WTC11 (cell line): ENCODE measurements at regions not wholly inside any gene's neighbourhood (a gene's known extent, or its start where the extent isn't known, plus 50 kb on each side); places are given as distances from the start of the nearest gene placed in this dataset.

Source experiments
- ATAC-seq: fragments of 200-7000 bp; cut with Tn5 transposase; 2 replicates; pipeline ENCODE4 v1.10.0; 2021; ENCODE audit warnings: mild to moderate bottlenecking, moderate library complexity
- CTCF ChIA-PET: fragments of 300-600 bp; sonication (Branson Sonifier 250); formaldehyde crosslinking; loops from one replicate; lab custom pipeline; 2021; ENCODE audit warnings: antibody characterized with exemption; lab: Charles Lee
- POLR2A ChIA-PET: fragments of 350-600 bp; sonication (Branson Sonifier 250); formaldehyde crosslinking; loops from one replicate; lab custom pipeline; 2021; ENCODE audit warnings: antibody characterized with exemption; lab: Charles Lee
- DNase-seq: peaks from one replicate; pipeline ENCODE4 v3.0.0; 2021; ENCODE audit warnings: low spot score
- H3K27ac Mint-ChIP-seq: 2 replicates; pipeline ENCODE4 v1.8.0; 2021; ENCODE audit warnings: mixed read lengths
- H3K27me3 Mint-ChIP-seq: 2 replicates; pipeline ENCODE4 v1.8.0; 2021; ENCODE audit warnings: low read depth, mild to moderate bottlenecking, moderate library complexity, mixed read lengths
- H3K36me3 Mint-ChIP-seq: 2 replicates; pipeline ENCODE4 v1.8.0; 2021; ENCODE audit warnings: mixed read lengths
- H3K4me1 Mint-ChIP-seq: 2 replicates; pipeline ENCODE4 v1.8.0; 2022; ENCODE audit warnings: mixed read lengths
- H3K4me3 Mint-ChIP-seq: 2 replicates; pipeline ENCODE4 v1.8.0; 2021; ENCODE audit warnings: mild to moderate bottlenecking, moderate library complexity, mixed read lengths
- H3K9me3 Mint-ChIP-seq: 2 replicates; pipeline ENCODE4 v1.8.0; 2021; ENCODE audit warnings: mixed read lengths
- GABPB1 ChIP-seq: sonication (generic); formaldehyde crosslinking; IDR thresholded peaks from 2 replicates; pipeline ENCODE4 v1.8.1; 2023; ENCODE audit warnings: mild to moderate bottlenecking, missing genetic modification reagents
- GRHL2 ChIP-seq: fragments of 250-450 bp; sonication (Bioruptor Pico); IDR thresholded peaks from 2 replicates; pipeline ENCODE4 v1.8.0; 2022; ENCODE audit warnings: mild to moderate bottlenecking, moderate library complexity; ENCODE audit not compliant: insufficient replicate concordance, severe bottlenecking
- HMGA2 ChIP-seq: fragments of 250-450 bp; sonication (Bioruptor Pico); IDR thresholded peaks from 2 replicates; pipeline ENCODE4 v1.4.0; 2021; ENCODE audit warnings: mild to moderate bottlenecking, moderate library complexity
- IRF1 ChIP-seq: sonication (generic); formaldehyde crosslinking; IDR thresholded peaks from 2 replicates; pipeline ENCODE4 v1.8.0; 2023; ENCODE audit warnings: missing genetic modification reagents
- MXD4 ChIP-seq: fragments of 250-450 bp; sonication (Bioruptor Pico); IDR thresholded peaks from 2 replicates; pipeline ENCODE4 v1.8.0; 2021; ENCODE audit warnings: mild to moderate bottlenecking, moderate library complexity, borderline replicate concordance
- NFATC4 ChIP-seq: fragments of 250-450 bp; sonication (Bioruptor Pico); IDR thresholded peaks from 2 replicates; pipeline ENCODE4 v1.9.0; 2021; ENCODE audit warnings: mild to moderate bottlenecking
- NFYB ChIP-seq: sonication (generic); formaldehyde crosslinking; conservative IDR thresholded peaks from 2 replicates; pipeline ENCODE4 v1.8.0; 2022; ENCODE audit warnings: low read depth, missing genetic modification reagents
- PREB ChIP-seq: sonication (generic); formaldehyde crosslinking; IDR thresholded peaks from 2 replicates; pipeline ENCODE4 v1.8.1; 2022; ENCODE audit warnings: mild to moderate bottlenecking, missing genetic modification reagents, moderate library complexity, borderline replicate concordance
- PRRX2 ChIP-seq: fragments of 250-450 bp; sonication (Bioruptor Pico); IDR thresholded peaks from 2 replicates; pipeline ENCODE4 v1.8.0; 2021; ENCODE audit warnings: mild to moderate bottlenecking
- STAT6 ChIP-seq: sonication (generic); formaldehyde crosslinking; conservative IDR thresholded peaks from 2 replicates; pipeline ENCODE4 v1.8.1; 2023; ENCODE audit warnings: mild to moderate bottlenecking, low read depth, missing genetic modification reagents, moderate library complexity
- TEAD4 ChIP-seq: sonication (generic); formaldehyde crosslinking; IDR thresholded peaks from 2 replicates; pipeline ENCODE4 v1.8.0; 2022; ENCODE audit warnings: mild to moderate bottlenecking, missing genetic modification reagents
- ZNF219 ChIP-seq: sonication (generic); formaldehyde crosslinking; IDR thresholded peaks from 2 replicates; pipeline ENCODE4 v1.8.0; 2023; ENCODE audit warnings: missing genetic modification reagents, mild to moderate bottlenecking, borderline replicate concordance
- ZNF416 ChIP-seq: fragments of 250-450 bp; sonication (Bioruptor Pico); IDR thresholded peaks from 2 replicates; pipeline ENCODE4 v1.9.0; 2021; ENCODE audit warnings: mild to moderate bottlenecking, inconsistent platforms
- TF ChIP-seq, protein P1 (sequence below): fragments of 200-600 bp; IDR thresholded peaks from 2 replicates; pipeline ENCODE4 v1.8.0; 2022; ENCODE audit warnings: antibody characterized with exemption
- TF ChIP-seq, protein P2 (sequence below): fragments of 250-450 bp; sonication (Bioruptor Pico); IDR thresholded peaks from 2 replicates; pipeline ENCODE4 v2.1.2; 2022; ENCODE audit warnings: mild to moderate bottlenecking, moderate library complexity
- TF ChIP-seq, protein P3 (sequence below): sonication (generic); formaldehyde crosslinking; IDR thresholded peaks from 2 replicates; pipeline ENCODE4 v1.8.1; 2022; ENCODE audit warnings: low read depth, missing genetic modification reagents, borderline replicate concordance

DNA sequence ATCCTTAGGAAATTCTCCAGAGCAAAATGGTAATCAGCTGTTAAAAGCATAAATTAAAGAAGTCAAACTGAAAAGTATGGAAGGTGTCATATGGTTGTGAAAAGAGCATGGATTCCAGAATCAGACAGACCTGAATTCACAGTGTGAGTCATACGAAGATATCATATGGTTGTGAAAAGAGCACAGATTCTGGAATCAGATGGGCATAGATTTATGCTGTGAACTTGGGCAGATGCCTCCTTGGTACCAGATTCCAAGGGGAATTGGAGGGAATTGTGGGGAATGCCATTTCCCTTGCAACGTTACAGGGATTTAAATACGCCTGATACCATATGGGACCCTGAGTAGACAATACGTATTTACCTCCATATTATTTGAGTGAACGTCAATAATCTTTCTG, 183.7 kb downstream of the GALC start (continued):
- TF ChIP-seq IRF1 (no peak), GABPB1 (CRISPR knock-in tag) (no peak)

DNA sequence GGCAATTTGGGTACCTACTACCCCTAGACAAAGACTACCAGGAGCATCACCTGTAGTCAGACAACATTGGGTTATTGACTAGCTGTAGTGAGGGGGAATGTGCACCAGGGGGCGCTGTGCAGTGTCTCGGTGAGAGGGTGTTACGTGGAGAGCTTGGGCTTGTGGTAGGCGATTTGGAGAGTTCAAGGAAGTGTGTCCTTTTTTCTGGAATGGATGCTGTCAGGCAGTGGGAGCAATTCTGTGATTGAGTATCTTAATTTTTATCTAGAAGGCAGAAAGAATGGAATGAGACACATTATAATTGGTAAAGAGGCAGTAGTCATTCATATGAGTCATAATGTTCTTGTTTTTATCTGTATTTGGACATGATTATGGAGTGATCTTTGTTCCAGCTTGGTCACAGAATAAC, 187.7 kb downstream of the GALC start:
- Mint-ChIP-seq H3K36me3 (peaks cover 3% of the 10 kb centered on the region; the same call in 1 of the 2 replicates), H3K27ac (no peak overlapping the region), H3K4me3 (no peak overlapping the region), H3K4me1 (no peaks in the 10 kb centered on the region), H3K9me3 (peaks cover 24% of the 10 kb centered on the region), H3K27me3 (no peaks in the 10 kb centered on the region)
- ChIA-PET POLR2A (interaction anchor here (0.6 kb wide), 1 partner anchor 10 kb away, joined by 3 read pairs; no protein-coding TSS in a partner anchor), CTCF (interaction anchor here (0.6 to 2.3 kb wide), 25 partner anchors 9 to 699 kb away, joined by 3 to 26 read pairs (median 6); no protein-coding TSS in a partner anchor)
- TF ChIP-seq NFATC4 (CRISPR knock-in tag) (no peak), PRRX2 (CRISPR knock-in tag) (no peak)
- TF ChIP-seq, protein P1, sequence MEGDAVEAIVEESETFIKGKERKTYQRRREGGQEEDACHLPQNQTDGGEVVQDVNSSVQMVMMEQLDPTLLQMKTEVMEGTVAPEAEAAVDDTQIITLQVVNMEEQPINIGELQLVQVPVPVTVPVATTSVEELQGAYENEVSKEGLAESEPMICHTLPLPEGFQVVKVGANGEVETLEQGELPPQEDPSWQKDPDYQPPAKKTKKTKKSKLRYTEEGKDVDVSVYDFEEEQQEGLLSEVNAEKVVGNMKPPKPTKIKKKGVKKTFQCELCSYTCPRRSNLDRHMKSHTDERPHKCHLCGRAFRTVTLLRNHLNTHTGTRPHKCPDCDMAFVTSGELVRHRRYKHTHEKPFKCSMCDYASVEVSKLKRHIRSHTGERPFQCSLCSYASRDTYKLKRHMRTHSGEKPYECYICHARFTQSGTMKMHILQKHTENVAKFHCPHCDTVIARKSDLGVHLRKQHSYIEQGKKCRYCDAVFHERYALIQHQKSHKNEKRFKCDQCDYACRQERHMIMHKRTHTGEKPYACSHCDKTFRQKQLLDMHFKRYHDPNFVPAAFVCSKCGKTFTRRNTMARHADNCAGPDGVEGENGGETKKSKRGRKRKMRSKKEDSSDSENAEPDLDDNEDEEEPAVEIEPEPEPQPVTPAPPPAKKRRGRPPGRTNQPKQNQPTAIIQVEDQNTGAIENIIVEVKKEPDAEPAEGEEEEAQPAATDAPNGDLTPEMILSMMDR = peak; percentile 95
- DNase-seq (peak; percentile 84), ATAC-seq (peak; percentile 99)

DNA sequence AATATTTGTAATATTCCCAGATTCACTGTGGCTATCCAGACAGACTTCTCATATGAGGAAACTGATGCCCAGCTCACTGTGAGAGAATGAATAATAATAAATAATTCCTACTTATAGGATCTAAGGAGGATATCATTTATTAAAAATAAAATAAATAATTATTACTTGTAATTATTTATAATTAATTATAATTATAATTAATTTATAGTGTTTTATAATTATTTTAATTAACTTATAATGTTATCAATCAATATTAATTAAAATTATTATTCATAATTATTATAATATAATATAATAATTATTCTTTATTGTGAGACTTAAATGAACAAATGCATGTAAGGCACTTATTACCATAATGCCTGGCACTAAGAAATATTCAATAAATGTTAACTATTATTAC, 192.8 kb downstream of the GALC start:
- CTCF ChIA-PET = no interaction called here
- Mint-ChIP-seq H3K4me3 (no peak overlapping the region), H3K27me3 (peaks cover 6% of the 10 kb centered on the region), H3K4me1 (peaks cover 27% of the 10 kb centered on the region), H3K9me3 (peaks cover 14% of the 10 kb centered on the region), H3K27ac (no peak overlapping the region), H3K36me3 (peaks cover 3% of the 10 kb centered on the region; the same call in 1 of the 2 replicates)
- no peak for DNase-seq
- POLR2A ChIA-PET = no interaction called here
- TF ChIP-seq MXD4 (CRISPR knock-in tag) = no peak
- TF ChIP-seq HMGA2 (CRISPR knock-in tag) = peak; percentile 93; the same call in 1 of the 2 replicates
- TF ChIP-seq, all 79 proteins: peak for 1
- no peak for ATAC-seq

DNA sequence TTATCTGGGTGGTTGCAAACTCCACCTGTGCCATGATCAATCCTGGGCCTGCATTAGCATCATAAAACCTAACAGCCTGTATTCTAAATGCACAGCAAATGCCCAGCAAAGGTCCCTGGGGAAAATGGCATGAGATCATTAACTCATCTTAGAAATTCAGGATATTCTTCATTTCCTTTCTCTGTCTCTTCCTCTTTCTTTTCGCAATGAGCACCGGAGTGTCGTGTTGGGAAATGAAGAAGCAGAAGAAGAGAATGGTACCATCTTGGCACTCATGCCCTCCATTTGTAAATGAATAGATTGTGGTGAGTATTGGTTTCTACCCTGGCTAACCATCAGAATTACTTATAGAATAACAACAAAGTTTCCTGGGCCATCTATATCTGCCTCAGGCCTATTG, 193.6 kb downstream of the GALC start:
- ATAC-seq = peak; percentile 14; the same call in 1 of the 2 replicates
- ChIA-PET POLR2A (no interaction called here), CTCF (interaction anchor here (0.8 to 1.2 kb wide), 4 partner anchors 14 to 96 kb away, joined by 3 read pairs; no protein-coding TSS in a partner anchor)
- TF ChIP-seq STAT6 (CRISPR knock-in tag) (no peak), GRHL2 (CRISPR knock-in tag) (no peak), ZNF416 (CRISPR knock-in tag) (no peak), TEAD4 (CRISPR knock-in tag) (no peak), NFYB (CRISPR knock-in tag) (no peak), PREB (CRISPR knock-in tag) (no peak), ZNF219 (CRISPR knock-in tag) (no peak)
- TF ChIP-seq, protein P2, sequence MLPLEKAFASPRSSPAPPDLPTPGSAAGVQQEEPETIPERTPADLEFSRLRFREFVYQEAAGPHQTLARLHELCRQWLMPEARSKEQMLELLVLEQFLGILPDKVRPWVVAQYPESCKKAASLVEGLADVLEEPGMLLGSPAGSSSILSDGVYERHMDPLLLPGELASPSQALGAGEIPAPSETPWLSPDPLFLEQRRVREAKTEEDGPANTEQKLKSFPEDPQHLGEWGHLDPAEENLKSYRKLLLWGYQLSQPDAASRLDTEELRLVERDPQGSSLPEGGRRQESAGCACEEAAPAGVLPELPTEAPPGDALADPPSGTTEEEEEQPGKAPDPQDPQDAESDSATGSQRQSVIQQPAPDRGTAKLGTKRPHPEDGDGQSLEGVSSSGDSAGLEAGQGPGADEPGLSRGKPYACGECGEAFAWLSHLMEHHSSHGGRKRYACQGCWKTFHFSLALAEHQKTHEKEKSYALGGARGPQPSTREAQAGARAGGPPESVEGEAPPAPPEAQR = no peak
- TF ChIP-seq, protein P3, sequence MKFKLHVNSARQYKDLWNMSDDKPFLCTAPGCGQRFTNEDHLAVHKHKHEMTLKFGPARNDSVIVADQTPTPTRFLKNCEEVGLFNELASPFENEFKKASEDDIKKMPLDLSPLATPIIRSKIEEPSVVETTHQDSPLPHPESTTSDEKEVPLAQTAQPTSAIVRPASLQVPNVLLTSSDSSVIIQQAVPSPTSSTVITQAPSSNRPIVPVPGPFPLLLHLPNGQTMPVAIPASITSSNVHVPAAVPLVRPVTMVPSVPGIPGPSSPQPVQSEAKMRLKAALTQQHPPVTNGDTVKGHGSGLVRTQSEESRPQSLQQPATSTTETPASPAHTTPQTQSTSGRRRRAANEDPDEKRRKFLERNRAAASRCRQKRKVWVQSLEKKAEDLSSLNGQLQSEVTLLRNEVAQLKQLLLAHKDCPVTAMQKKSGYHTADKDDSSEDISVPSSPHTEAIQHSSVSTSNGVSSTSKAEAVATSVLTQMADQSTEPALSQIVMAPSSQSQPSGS (CRISPR knock-in tag) = no peak
- TF ChIP-seq, all 79 proteins: peak for 0
- Mint-ChIP-seq H3K36me3 (no peaks in the 10 kb centered on the region; the same call in 1 of the 2 replicates), H3K27ac (peak overlapping the region; percentile 5; the same call in 1 of the 2 replicates), H3K4me1 (peaks cover 27% of the 10 kb centered on the region), H3K27me3 (peaks cover 6% of the 10 kb centered on the region), H3K4me3 (no peak overlapping the region), H3K9me3 (peaks cover 8% of the 10 kb centered on the region)
- DNase-seq = no peak
